KMS-11 (cell line): ENCODE measurements at regions not wholly inside any gene's neighbourhood (a gene's known extent, or its start where the extent isn't known, plus 50 kb on each side); places are given as distances from the start of the nearest gene placed in this dataset.
A peak's percentile ranks its signal among the peaks of the same experiment; 100 is the strongest.

Experiments used
- H2AFZ ChIP-seq: fragments of 200-600 bp; sonication (generic); 2 replicates; pipeline ENCODE4 v1.6.1; 2016; ENCODE audit warnings: antibody characterized with exemption, mixed run types, low read depth
- H3K27ac ChIP-seq: fragments of 200-600 bp; sonication (generic); 2 replicates; pipeline ENCODE4 v1.6.1; 2016; ENCODE audit warnings: mild to moderate bottlenecking, mixed run types
- H3K27me3 ChIP-seq: fragments of 200-600 bp; sonication (generic); 2 replicates; pipeline ENCODE4 v1.6.1; 2017; ENCODE audit warnings: mild to moderate bottlenecking, low read depth, mixed run types, moderate library complexity; ENCODE audit not compliant: insufficient read depth
- H3K36me3 ChIP-seq: fragments of 200-600 bp; sonication (generic); 2 replicates; pipeline ENCODE4 v1.6.1; 2017; ENCODE audit warnings: mild to moderate bottlenecking, mixed run types; ENCODE audit not compliant: insufficient read depth
- H3K4me1 ChIP-seq: fragments of 200-600 bp; sonication (generic); 2 replicates; pipeline ENCODE4 v1.6.1; 2016; ENCODE audit warnings: mild to moderate bottlenecking, low read depth, mixed run types; ENCODE audit not compliant: poor library complexity, severe bottlenecking
- H3K4me2 ChIP-seq: fragments of 200-600 bp; sonication (generic); 2 replicates; pipeline ENCODE4 v1.7.0; 2016; ENCODE audit warnings: mild to moderate bottlenecking, mixed run types
- H3K4me3 ChIP-seq: fragments of 200-600 bp; sonication (generic); IDR thresholded peaks from 2 replicates; pipeline ENCODE4 v1.6.1; 2017; ENCODE audit warnings: low read depth, low read length, mixed read lengths; ENCODE audit not compliant: insufficient read depth
- H3K79me2 ChIP-seq: fragments of 200-600 bp; sonication (generic); 2 replicates; pipeline ENCODE4 v1.6.1; 2016; ENCODE audit warnings: low read depth, mixed run types; ENCODE audit not compliant: insufficient read depth
- H3K9ac ChIP-seq: fragments of 200-600 bp; sonication (generic); 2 replicates; pipeline ENCODE4 v1.6.1; 2016; ENCODE audit warnings: mild to moderate bottlenecking, mixed run types
- H4K20me1 ChIP-seq: fragments of 200-600 bp; sonication (generic); 2 replicates; pipeline ENCODE4 v1.6.1; 2016; ENCODE audit warnings: mild to moderate bottlenecking, mixed run types; ENCODE audit not compliant: insufficient read depth
- CTCF ChIP-seq: fragments of 200-600 bp; sonication (generic); conservative IDR thresholded peaks from 2 replicates; pipeline ENCODE4 v1.6.1; 2017; ENCODE audit warnings: low read depth, mild to moderate bottlenecking, antibody characterized with exemption, low read length, moderate library complexity, mixed read lengths

- no peak overlapping the region for H3K4me3 ChIP-seq
- H4K20me1 ChIP-seq, result no peaks in the 10 kb centered on the region
- peaks cover 31% of the 10 kb centered on the region for H3K4me1 ChIP-seq
- H3K9ac ChIP-seq, result no peak overlapping the region
- no peak overlapping the region for H3K27ac ChIP-seq
- no peak overlapping the region for H3K4me2 ChIP-seq
- no peak overlapping the region for H2AFZ ChIP-seq
- no peaks in the 10 kb centered on the region for H3K36me3 ChIP-seq
- no peaks in the 10 kb centered on the region for H3K27me3 ChIP-seq
- no peaks in the 10 kb centered on the region for H3K79me2 ChIP-seq
- TF ChIP-seq CTCF, result no peak
These were observed 106.5 kb downstream of the KLF13 start for GRCh38 chr15:31433091-31433490.

DNA sequence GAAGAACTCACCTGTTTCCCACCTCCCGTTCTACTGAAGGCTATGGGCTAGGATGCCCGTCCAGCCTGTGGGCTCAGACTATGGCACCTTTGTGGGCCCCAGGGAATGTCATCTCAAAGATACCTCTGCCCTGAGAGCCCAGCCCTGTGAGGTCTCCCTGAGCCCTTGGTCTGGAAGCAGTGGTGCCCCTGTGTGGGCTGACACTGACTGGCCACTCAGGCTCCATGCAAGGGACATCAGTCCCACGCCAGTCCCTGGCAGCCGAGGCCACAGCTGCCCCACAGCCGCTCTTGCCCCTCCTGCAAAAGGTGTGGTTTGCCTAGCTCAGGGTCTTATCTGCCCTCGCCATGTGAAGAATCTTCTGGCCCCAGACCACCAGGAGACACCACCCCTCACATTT is 106.9 kb downstream of the KLF13 start:
- H3K4me1 ChIP-seq, result peaks cover 36% of the 10 kb centered on the region
- no peak overlapping the region for H3K27ac ChIP-seq
- H2AFZ ChIP-seq, result no peak overlapping the region
- no peak overlapping the region for H3K4me3 ChIP-seq
- no peak for TF ChIP-seq CTCF
- no peaks in the 10 kb centered on the region for H4K20me1 ChIP-seq
- no peaks in the 10 kb centered on the region for H3K27me3 ChIP-seq
- no peaks in the 10 kb centered on the region for H3K36me3 ChIP-seq
- H3K79me2 ChIP-seq, result no peaks in the 10 kb centered on the region
- no peak overlapping the region for H3K9ac ChIP-seq
- H3K4me2 ChIP-seq, result no peak overlapping the region

DNA sequence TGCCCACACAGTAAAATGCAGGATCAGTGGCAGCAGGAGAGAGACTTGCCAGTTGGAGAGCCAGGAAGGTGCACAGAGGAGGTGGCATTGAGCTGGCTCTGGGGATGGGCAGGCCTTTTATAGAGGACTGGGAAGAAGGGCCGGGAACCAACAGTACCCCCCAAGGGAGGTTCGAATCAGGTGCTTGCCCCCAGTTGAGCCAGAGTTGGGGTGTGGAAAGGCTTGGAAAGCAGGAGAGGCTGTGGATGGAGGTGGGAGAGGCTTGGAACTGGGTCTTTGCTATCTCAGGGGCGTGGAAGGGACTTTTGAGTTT is 107.6 kb downstream of the KLF13 start:
- Histone ChIP-seq H3K4me3 (no peak overlapping the region), H2AFZ (no peak overlapping the region), H3K4me1 (peaks cover 38% of the 10 kb centered on the region), H3K36me3 (no peaks in the 10 kb centered on the region), H3K79me2 (no peaks in the 10 kb centered on the region), H3K9ac (no peak overlapping the region), H3K4me2 (no peak overlapping the region), H3K27me3 (no peaks in the 10 kb centered on the region), H4K20me1 (no peaks in the 10 kb centered on the region), H3K27ac (no peak overlapping the region)
- TF ChIP-seq CTCF, result no peak

GRCh38 chr15:31434588-31435260 is 108.1 kb downstream of the KLF13 start:
- Histone ChIP-seq H3K36me3 (no peaks in the 10 kb centered on the region), H3K79me2 (no peaks in the 10 kb centered on the region), H3K27me3 (no peaks in the 10 kb centered on the region), H3K4me2 (peak overlapping the region; percentile 68), H2AFZ (peak overlapping the region; percentile 52), H3K9ac (no peak overlapping the region), H3K4me1 (peaks cover 38% of the 10 kb centered on the region), H4K20me1 (no peaks in the 10 kb centered on the region), H3K4me3 (no peak overlapping the region), H3K27ac (peak overlapping the region; percentile 17; the same call in 1 of the 2 replicates)
- no peak for TF ChIP-seq CTCF
